D721Med (cell line): ENCODE measurements at regions not wholly inside any gene's neighbourhood (a gene's known extent, or its start where the extent isn't known, plus 50 kb on each side); places are given as distances from the start of the nearest gene placed in this dataset.

Experiments used
- DNase-seq: peaks from one replicate; pipeline ENCODE4 v3.0.0; 2011; ENCODE audit warnings: low spot score; ENCODE audit not compliant: insufficient read length
- FAIRE-seq: peaks from 2 replicates; lab custom pipeline; 2011; peaks lifted over from hg19 to GRCh38; lab: Jason Lieb, UNC
- CTCF ChIP-seq: IDR thresholded peaks from 2 replicates; pipeline ENCODE4 v1.5.1; 2012; ENCODE audit warnings: mild to moderate bottlenecking, control low read depth; ENCODE audit not compliant: insufficient read depth; ENCODE audit errors: missing control alignments

DNA sequence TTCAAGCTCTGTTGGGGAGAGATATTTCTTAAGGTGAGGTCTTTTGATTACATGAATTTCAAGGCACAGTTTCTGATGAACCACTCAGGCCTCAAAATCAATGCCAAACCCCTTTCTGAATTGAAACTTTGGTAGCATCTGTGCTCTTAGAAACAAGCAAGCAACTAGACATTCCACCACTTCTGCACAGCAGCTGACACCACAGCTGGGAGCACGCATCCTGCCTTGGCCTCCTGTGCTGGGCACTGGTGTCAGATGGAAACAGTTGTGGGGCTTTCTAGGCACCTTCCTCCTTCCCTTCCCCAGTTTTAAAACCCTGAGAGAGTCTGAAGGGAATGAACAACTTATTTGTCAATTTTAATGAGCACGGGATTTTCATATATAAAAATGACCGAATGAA is 360.2 kb downstream of the ADGRL2 start:
- FAIRE-seq, result no peak
- TF ChIP-seq CTCF, result no peak
- no peak for DNase-seq

DNA sequence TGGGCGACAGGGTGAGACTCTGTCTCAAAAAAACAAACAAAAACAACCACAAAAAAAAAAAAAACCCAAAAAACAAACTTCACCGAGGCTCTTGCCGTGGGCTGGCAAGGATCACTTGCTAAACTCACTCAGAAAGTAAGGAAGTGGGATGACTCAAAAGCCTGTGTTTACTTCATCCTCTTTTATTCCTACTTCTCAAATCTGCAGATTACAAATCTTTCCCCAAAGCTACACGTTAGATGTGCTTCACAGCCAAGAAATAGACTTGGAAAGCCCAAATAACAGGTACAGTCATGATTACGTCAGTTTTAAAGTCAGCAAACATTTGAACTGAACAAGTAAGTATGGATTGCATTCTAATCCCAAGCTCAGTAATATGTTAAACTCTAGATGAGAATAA is 359.3 kb downstream of the ADGRL2 start:
- no peak for DNase-seq
- no peak for FAIRE-seq
- no peak for TF ChIP-seq CTCF

- TF ChIP-seq CTCF, result no peak
- FAIRE-seq (no peak), DNase-seq (no peak)
Observed at GRCh38 chr1:82158981-82159380, 358.2 kb downstream of the ADGRL2 start.

DNA sequence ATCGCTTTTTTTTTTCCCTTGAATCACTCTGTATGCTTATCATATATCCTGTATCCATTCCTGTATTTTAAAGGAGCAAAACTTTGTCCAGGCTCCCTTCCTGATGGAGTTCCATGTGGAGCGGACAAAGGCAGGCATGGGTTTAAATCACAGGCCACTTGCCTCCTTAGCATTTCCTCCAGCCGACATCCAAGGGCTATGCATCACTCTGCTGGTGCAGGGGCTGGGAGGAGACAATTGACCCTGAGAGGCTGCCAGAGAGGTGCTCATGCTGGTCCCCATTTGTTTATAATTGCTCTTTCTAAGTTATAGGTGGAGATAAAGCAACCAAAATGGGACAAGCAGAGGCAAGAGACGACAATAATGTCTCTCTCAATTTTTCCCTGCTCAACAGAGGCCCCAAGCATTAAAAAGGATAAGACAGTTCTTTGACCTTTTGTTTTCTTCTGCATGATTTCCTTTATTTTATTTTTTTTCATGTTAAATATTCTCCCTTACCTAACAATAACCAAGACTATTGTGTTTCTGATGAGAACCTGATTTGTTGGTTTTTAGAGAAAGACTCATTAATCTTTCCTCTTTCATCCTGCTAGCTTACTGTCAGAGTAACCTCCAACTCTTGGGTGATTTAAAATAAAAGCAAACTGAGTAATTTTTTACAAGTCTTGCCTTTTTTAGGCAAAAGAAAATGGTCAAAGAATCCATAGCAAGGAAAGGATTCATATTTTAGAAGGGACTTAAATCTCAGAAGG is 353.7 kb downstream of the ADGRL2 start:
- FAIRE-seq (no peak), DNase-seq (no peak)
- no peak for TF ChIP-seq CTCF

- no peak for DNase-seq
- no peak for TF ChIP-seq CTCF
- FAIRE-seq, result no peak
Observed at GRCh38 chr1:82153752-82154151, 353.0 kb downstream of the ADGRL2 start.

- no peak for TF ChIP-seq CTCF
- no peak for FAIRE-seq
- DNase-seq, result no peak
Observed at GRCh38 chr1:82153272-82153629, 352.5 kb downstream of the ADGRL2 start.

GRCh38 chr1:82152356-82153271 is 351.9 kb downstream of the ADGRL2 start:
- DNase-seq (no peak), FAIRE-seq (no peak)
- TF ChIP-seq CTCF, result no peak
